ENCODE measurements at regions not wholly inside any gene's neighbourhood (a gene's known extent, or its start where the extent isn't known, plus 50 kb on each side); places are given as distances from the start of the nearest gene placed in this dataset.

DNA sequence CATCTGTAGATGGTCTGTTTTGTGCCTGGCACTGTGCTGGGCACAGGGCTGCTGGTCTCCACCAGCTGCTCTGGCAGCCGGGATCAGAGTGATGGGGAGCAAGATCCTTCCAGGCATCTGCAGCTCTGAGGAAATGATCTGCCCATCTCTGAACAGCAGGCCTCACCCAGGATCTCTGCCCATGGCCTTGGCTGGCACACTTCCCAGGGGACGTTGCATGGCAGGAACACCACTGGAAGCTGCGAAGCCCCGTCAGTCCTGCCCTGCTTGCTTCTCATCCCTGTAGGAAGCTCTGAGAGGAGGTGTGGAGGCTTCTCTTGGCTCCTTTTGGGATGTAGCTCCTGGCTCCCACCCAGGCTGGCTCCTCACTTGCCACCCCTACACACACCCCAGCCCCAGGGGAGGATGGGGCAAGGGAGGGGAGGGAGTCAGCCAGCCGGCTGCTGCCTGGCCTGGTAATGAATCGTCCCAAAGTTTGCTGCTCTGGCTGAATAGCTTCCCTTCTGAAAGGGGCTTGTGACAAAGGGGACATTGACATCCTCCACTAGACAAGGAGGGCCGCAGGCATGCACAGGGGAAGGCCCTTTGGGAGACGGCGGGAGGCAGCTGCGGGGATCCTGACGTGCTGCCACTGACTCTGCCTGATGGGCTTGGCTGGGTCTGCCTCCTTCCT is 108.9 kb downstream of the VEGFA start:
- Histone ChIP-seq H3K4me3 (ENCODE audit: insufficient read depth, low read depth, low read length) (no peak overlapping the region), H3K36me3 (replicated peaks; ENCODE audit: control insufficient read depth, insufficient read depth, low read length) (no peaks in the 10 kb centered on the region), H3K27me3 (ENCODE audit: control insufficient read depth, insufficient read depth, low read length) (no peaks in the 10 kb centered on the region)
- no peak for DNase-seq

DNA sequence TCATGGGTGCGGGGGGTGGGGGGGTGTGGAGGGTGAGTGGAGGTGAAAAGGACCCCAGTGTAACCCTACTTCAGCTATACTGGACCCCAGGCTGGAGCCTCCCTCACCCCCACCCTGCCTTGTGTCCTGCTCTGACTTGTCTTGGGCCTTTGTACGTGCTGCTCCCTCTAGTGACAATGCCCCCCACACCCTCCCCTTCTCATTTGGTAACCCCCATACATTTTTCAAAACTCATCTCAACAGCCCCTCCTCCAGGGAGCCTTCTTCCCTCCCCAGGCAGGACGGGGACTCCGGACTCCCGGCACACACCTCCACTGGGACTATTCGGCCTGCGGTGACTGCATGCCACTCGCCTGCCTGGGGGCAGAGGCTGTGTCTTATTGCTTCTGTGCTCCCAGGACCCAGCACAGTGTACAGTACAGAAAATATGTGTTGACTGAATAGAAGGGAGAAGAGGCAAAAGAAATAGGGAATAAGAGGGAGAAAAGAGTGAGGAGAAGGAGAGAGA is 108.2 kb downstream of the VEGFA start:
- Histone ChIP-seq H3K4me3 (ENCODE audit: insufficient read depth, low read depth, low read length) (no peak overlapping the region), H3K36me3 (replicated peaks; ENCODE audit: control insufficient read depth, insufficient read depth, low read length) (no peaks in the 10 kb centered on the region), H3K27me3 (ENCODE audit: control insufficient read depth, insufficient read depth, low read length) (no peaks in the 10 kb centered on the region)
- no peak for DNase-seq

DNA sequence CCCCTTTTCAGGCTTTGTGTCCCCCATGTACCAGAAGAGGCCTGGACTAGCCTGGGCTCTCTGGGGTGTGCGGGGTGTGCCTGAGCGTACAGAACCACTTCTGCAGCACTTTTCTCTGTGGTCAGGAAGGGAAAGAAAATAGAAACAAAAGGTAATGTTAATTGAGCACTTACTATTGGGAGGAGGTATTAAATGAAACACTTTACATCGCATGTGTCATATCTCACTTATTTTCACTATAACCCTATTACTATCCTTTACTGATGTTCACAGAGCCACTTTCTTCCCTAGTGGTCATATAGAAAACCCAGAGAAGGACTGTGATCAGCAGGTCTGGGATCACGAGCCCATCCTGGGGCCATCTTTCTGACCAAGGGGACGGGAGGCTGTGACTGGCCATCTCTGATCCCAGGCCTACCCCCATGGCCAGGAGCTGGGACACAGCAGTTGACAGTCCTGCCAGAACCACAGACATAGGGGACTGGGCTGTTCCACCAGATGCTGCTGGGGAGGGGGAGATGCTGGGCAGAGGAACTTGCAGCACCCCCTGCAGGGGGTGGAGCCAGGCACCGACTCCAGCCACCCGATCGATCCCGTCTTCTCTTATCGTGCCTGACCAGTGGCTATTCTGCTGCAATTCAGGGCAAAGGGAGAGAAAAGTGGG is 107.6 kb downstream of the VEGFA start:
- peak; percentile 77 for DNase-seq
- Histone ChIP-seq H3K36me3 (replicated peaks; ENCODE audit: control insufficient read depth, insufficient read depth, low read length) (no peaks in the 10 kb centered on the region), H3K4me3 (ENCODE audit: insufficient read depth, low read depth, low read length) (no peak overlapping the region), H3K27me3 (ENCODE audit: control insufficient read depth, insufficient read depth, low read length) (no peaks in the 10 kb centered on the region)

DNA sequence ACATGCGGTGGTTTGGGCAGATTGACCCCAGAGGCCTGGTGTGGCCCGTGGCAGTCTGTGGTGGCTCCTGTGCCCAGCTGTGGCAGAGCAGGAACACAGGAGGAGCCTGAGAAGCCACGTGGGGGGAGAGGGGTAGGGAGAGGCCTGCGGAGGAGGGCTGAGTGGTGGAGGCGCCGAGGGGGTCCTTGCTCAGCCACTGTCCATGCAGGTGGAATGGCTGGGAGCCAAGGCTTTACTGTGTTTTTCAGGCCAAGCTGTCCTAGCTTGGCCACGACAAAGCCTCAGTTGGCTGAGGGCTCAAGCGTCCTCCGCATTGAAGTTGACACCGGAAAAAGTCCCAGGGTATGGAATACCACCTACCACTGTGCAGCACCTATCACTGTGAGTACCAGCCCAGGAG is 107.0 kb downstream of the VEGFA start:
- Histone ChIP-seq H3K36me3 (replicated peaks; ENCODE audit: control insufficient read depth, insufficient read depth, low read length) (no peaks in the 10 kb centered on the region), H3K27me3 (ENCODE audit: control insufficient read depth, insufficient read depth, low read length) (no peaks in the 10 kb centered on the region)
- no peak for DNase-seq

DNA sequence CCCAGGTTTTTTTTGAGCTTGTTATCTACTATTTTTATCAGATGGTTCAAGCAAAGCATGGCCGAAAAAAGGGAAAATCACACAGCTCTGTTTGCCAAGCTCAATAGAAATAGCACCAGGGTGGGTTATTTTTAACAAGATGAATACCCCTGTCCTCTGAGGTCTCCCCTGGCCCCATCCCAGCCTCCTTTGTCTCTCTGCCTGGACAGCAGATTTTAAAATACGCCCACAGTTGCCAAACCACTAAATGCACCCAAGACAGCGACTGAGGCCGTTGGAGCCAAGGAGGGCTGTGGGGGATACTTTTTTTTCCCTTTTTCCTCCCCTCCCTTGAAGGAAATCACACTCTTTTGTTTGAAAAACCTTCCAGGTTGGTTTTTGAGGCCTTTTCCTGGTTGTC is 106.6 kb downstream of the VEGFA start:
- H3K36me3 ChIP-seq (replicated peaks; ENCODE audit: control insufficient read depth, insufficient read depth, low read length): no peaks in the 10 kb centered on the region
- no peak overlapping the region for H3K4me3 ChIP-seq (ENCODE audit: insufficient read depth, low read depth, low read length)
- DNase-seq: no peak
- no peaks in the 10 kb centered on the region for H3K27me3 ChIP-seq (ENCODE audit: control insufficient read depth, insufficient read depth, low read length)

More for the DNA sequence above, 107.0 kb downstream of the VEGFA start:
- no peak overlapping the region for H3K4me3 ChIP-seq (ENCODE audit: insufficient read depth, low read depth, low read length)

DNA sequence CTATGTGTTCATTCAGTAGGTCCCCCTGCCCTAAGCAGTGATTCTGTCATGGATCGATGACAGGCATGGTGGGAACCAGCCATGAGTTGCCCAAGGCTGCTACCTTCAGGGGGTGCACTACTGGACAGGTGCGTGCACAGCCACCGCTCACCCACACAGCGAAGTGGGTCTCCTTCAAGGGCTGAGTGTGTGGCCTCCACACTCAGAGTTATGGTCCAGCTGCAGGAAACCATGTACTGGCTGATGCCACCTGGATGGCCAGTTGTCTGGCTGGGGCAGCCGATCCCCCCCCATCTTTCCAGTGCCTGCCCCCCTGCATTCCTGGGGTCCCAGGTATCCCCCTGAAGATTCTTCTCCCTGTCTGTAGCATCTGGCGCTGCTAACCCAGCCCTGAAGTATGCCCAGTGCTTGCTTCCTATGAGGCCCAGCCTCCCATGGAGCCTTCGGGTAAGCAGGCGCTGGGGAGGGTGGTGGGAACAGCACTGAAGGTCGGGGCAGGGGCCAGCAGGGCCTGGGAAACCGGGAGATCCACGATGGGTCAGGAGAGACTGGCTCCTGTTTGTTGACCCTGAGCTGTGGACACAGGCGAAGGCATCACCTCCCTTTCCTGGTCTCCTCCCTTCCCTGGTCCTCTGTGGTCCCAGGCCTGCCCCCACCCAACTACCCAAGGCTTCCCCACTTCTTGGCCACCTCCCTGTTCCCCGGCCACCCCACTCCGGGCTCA is 106.0 kb downstream of the VEGFA start:
- H3K4me3 ChIP-seq (ENCODE audit: insufficient read depth, low read depth, low read length): no peak overlapping the region

DNA sequence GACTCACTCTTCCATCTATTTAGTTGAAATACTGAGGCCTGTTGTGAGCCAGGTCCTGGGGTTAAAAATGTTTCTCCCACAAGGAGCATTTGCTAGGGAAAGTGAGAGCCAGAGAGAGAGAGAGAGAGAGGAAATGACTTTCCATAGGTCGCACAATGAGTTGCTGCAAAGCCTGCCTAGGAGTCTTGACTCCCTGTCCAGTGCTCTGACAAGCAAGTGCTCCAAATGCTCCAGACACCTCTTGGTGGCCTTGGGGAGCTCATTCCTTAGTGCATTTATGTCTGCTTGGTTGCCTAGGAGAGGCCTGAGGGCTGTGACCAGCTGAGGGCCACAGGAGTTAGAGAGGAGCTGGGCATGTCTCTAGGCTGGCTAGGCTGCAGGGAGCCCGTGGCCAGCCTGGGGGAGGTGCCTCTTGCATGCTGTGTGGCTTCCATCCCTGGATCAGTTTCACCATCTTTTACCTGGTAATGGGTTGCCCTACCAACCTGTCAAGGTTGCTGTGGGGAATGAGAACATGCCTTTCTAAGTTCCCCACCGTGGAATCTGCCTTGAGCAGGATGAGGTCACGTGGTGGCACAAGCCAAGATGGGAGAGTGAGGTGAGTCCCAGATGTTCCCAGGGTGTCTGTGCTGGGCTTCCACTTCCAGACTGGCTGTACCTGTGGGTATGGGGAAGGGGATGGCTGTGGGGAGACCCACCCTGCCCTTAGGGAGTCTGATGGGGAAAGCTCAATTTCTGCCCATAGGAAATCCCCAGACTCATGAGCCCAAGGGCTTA is 105.0 kb downstream of the VEGFA start:
- DNase-seq: no peak
- no peak overlapping the region for H3K4me3 ChIP-seq (ENCODE audit: insufficient read depth, low read depth, low read length)
- H3K27me3 ChIP-seq (ENCODE audit: control insufficient read depth, insufficient read depth, low read length): no peaks in the 10 kb centered on the region
- H3K36me3 ChIP-seq (replicated peaks; ENCODE audit: control insufficient read depth, insufficient read depth, low read length): no peaks in the 10 kb centered on the region

More for the DNA sequence above, 106.0 kb downstream of the VEGFA start:
- Histone ChIP-seq H3K36me3 (replicated peaks; ENCODE audit: control insufficient read depth, insufficient read depth, low read length) (no peaks in the 10 kb centered on the region), H3K27me3 (ENCODE audit: control insufficient read depth, insufficient read depth, low read length) (no peaks in the 10 kb centered on the region)
- DNase-seq: no peak

DNA sequence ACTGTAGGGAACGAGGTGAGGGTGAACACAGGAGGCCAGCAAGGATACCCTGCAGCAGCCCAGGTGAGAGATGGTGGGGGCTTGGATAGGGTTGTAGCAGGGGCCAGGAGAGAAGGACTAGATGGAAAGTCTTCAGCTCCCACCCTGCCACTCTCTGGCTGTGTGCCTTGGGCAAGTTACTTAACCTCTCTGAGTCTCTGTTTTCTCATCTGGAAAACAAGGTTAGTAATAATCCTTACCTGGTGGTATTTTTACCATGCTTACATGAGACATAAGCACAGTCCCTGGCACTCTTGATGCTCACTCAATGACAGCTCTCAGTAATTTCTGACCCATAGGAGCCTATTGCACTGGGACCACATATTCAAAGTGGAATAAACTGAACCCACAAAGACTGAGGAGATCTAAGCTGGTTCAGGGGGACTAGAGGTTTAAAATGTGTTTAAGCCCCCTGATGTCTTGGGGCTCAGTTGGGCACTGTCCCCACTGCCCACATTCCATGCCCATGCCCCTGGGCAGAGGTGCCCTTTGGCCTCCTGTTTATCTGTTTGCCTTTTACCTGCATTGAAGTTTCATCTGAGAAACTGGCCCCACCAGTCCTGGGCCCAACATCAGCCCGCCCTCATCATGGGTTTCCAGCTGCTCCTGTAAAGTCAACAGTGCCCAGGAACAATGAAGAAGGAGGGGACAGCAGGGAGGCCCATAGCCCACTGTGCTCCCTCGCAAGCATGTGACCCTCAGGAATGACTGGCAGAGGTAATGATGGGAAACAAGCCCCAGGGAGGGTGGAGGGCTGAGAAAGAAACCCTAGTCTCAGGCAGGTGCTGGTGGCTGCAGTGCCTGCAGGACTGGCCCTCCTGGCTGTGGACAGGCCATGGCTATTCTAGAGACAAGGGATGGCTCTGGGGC is 104.0 kb downstream of the VEGFA start:
- H3K4me3 ChIP-seq (ENCODE audit: insufficient read depth, low read depth, low read length): no peak overlapping the region
- H3K36me3 ChIP-seq (replicated peaks; ENCODE audit: control insufficient read depth, insufficient read depth, low read length): no peaks in the 10 kb centered on the region
- H3K27me3 ChIP-seq (ENCODE audit: control insufficient read depth, insufficient read depth, low read length): no peaks in the 10 kb centered on the region
- DNase-seq: peak; percentile 67

DNA sequence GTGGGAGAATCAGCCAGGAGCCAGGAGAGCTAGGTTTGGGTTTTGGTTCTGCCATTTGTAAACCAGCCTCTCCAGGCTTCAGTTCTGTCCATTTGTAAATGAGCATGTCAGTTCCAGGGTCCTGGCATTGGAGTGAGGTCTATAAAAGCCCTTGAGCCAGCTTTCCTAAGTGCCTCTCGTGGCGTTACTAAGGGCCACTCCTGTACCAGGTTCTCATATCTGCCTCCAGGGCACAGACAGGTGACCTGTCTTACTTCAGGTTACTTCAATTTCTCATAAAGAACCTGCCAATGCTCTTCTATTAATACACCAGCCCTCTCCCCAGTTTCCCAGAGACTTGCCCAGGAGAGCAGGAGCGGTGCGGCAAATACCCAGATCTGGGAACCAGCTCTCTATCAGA is 101.9 kb downstream of the VEGFA start:
- no peak for DNase-seq
- H3K36me3 ChIP-seq (replicated peaks; ENCODE audit: control insufficient read depth, insufficient read depth, low read length): no peaks in the 10 kb centered on the region
- no peak overlapping the region for H3K4me3 ChIP-seq (ENCODE audit: insufficient read depth, low read depth, low read length)

DNA sequence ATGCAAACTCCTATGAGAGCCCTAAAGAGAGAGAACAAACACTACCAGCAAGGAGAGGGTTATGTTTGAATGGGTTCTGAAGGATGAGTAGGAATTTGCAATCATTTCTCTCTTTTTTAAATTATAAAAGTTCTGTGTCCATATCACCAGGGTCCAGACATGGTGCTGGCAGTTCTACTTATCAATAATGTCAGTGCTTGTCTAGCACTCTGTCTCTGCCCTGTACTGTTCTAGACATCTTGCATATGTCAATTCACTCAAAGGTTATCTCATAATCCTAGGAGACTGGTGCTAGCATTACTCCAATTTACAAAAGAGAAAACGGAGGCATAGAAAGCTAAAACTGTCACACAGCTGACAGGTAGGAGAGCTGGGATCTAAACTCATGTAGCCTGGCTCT is 101.3 kb downstream of the VEGFA start:
- no peaks in the 10 kb centered on the region for H3K36me3 ChIP-seq (replicated peaks; ENCODE audit: control insufficient read depth, insufficient read depth, low read length)
- no peak for DNase-seq
- H3K4me3 ChIP-seq (ENCODE audit: insufficient read depth, low read depth, low read length): no peak overlapping the region
- no peaks in the 10 kb centered on the region for H3K27me3 ChIP-seq (ENCODE audit: control insufficient read depth, insufficient read depth, low read length)

More for the DNA sequence above, 101.9 kb downstream of the VEGFA start:
- no peaks in the 10 kb centered on the region for H3K27me3 ChIP-seq (ENCODE audit: control insufficient read depth, insufficient read depth, low read length)

DNA sequence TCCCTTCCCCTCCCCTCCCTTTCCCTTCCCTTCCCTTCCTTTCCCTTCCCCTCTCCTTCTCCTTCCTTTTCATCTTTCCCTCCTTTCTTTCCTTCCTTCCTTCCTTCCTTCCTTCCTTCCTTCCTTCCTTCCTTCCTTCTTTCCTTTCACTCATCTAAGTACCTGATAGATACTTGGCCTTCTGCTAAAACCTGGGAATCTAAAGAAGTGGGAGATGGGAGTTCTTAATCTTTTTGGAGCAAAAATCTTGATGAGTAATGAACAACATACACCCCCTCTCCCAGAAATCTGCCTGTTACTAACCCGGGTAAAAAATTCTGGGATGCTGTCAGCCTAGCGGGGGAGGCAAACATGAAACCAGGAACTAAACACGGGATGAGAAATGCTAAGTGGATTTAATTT is 100.7 kb downstream of the VEGFA start:
- Histone ChIP-seq H3K27me3 (ENCODE audit: control insufficient read depth, insufficient read depth, low read length) (no peaks in the 10 kb centered on the region), H3K36me3 (replicated peaks; ENCODE audit: control insufficient read depth, insufficient read depth, low read length) (no peaks in the 10 kb centered on the region), H3K4me3 (ENCODE audit: insufficient read depth, low read depth, low read length) (no peak overlapping the region)
- DNase-seq: no peak

DNA sequence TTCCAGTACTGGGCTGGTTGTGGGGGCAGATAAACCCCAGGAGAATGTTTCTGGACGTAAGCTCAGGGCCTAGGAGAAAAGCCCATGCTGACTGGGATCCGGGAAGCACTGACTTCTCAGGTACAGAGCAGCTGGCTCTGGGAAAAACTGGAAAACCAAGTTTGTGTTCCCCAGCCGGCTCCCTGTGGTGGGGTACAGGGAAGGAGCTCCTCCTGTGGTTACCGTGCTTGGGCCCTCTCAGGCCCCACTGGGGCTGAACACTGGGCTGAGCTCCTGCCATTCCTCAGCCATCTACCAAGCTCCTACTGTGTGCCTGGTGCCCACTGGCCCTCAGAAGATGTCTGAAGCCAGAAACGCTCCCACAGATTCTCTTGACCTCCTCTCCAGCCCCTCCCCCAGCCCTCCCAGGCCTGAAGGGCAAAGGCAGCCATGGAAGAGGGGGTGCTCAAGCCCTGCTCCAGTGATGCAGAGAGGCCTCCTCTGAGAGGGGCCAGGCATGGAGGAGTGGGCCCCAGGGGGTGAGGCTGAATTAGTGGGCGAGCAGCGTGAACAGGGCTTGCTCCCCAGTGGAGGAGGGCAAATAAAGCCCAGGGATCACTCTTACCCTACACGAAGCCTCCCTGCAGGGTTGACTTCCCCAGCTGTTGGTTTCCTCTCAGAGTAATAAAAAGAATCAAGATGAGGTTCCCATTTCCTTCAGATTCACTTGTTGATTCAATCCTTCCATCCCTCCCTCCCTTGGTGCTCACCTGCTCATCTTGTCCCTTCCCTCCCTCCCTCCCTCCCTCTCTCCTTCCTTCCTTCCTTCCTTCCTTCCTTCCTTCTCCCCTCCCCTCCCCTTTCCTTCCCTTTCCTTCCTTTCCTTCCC is 100.0 kb downstream of the VEGFA start:
- H3K4me3 ChIP-seq (ENCODE audit: insufficient read depth, low read depth, low read length): no peak overlapping the region
- H3K27me3 ChIP-seq (ENCODE audit: control insufficient read depth, insufficient read depth, low read length): no peaks in the 10 kb centered on the region
- no peaks in the 10 kb centered on the region for H3K36me3 ChIP-seq (replicated peaks; ENCODE audit: control insufficient read depth, insufficient read depth, low read length)
- DNase-seq: peak; percentile 75

All from H7 (cell line).